H1 (cell line): ENCODE measurements at regions not wholly inside any gene's neighbourhood (a gene's known extent, or its start where the extent isn't known, plus 50 kb on each side); places are given as distances from the start of the nearest gene placed in this dataset.

Experiments
- CTCF ChIA-PET: fragments of 300-600 bp; sonication (Branson Sonifier 250); formaldehyde crosslinking; loops from one replicate; lab custom pipeline; 2021; ENCODE audit not compliant: partially characterized antibody; lab: Charles Lee
- POLR2A ChIA-PET: fragments of 300-600 bp; sonication (Branson Sonifier 250); formaldehyde crosslinking; loops from one replicate; lab custom pipeline; 2021; ENCODE audit warnings: inconsistent platforms; ENCODE audit not compliant: partially characterized antibody; lab: Charles Lee
- DNase-seq, 2 experiments: peaks; one replicate each; pipeline versions ENCODE4 v3.0.0 to v3.0.0-alpha.2; 2010 to 2022; ENCODE audit warnings: low spot score in 2 of 2, low read depth in 1 of 2, mixed read lengths in 1 of 2
- FAIRE-seq: peaks from 2 replicates; lab custom pipeline; 2011; peaks lifted over from hg19 to GRCh38; lab: Jason Lieb, UNC
- H2AFZ ChIP-seq: 2 replicates; pipeline ENCODE4 v1.8.1; 2012; ENCODE audit warnings: low read length, inconsistent platforms
- H2AK5ac ChIP-seq: 2 replicates; pipeline ENCODE4 v1.6.1; 2013; ENCODE audit warnings: low read depth, low read length
- H2BK120ac ChIP-seq: replicated peaks from 2 replicates; pipeline ENCODE3; 2013; ENCODE audit warnings: low read depth, low read length, inconsistent platforms
- H2BK12ac ChIP-seq: 2 replicates; pipeline ENCODE4 v1.6.1; 2013; ENCODE audit warnings: low read depth, low read length
- H2BK15ac ChIP-seq: 2 replicates; pipeline ENCODE4 v1.6.1; 2013; ENCODE audit warnings: low read length
- H2BK20ac ChIP-seq: 2 replicates; pipeline ENCODE4 v1.6.1; 2013; ENCODE audit warnings: low read length
- H2BK5ac ChIP-seq: 2 replicates; pipeline ENCODE4 v1.6.1; 2013; ENCODE audit warnings: low read depth, low read length
- H3K14ac ChIP-seq: 2 replicates; pipeline ENCODE4 v1.6.1; 2013; ENCODE audit warnings: inconsistent platforms; ENCODE audit not compliant: insufficient read length
- H3K18ac ChIP-seq: 2 replicates; pipeline ENCODE4 v1.6.1; 2013; ENCODE audit warnings: low read length; ENCODE audit errors: extremely low read depth
- H3K23ac ChIP-seq: 2 replicates; pipeline ENCODE4 v1.6.1; 2013; ENCODE audit warnings: inconsistent platforms; ENCODE audit not compliant: insufficient read length
- H3K23me2 ChIP-seq: 2 replicates; pipeline ENCODE4 v1.6.1; 2013; ENCODE audit warnings: low read depth, low read length
- H3K27ac ChIP-seq: 2 replicates; pipeline ENCODE4 v1.6.1; 2011; ENCODE audit warnings: low read depth, low read length, inconsistent platforms
- H3K27me3 ChIP-seq, 4 experiments: replicated peaks in 1 of 4; 1 replicate in 1 of 4; 2 replicates in 3 of 4; pipeline versions ENCODE4 v1.6.1 to v1.8.1; 2011 to 2013; ENCODE audit warnings: low read length in 3 of 4, mild to moderate bottlenecking in 3 of 4, inconsistent platforms in 2 of 4, mixed read lengths in 2 of 4, moderate library complexity in 1 of 4; ENCODE audit not compliant: control insufficient read depth in 3 of 4, insufficient read depth in 3 of 4; ENCODE audit errors: extremely low read depth in 1 of 4
- H3K36me3 ChIP-seq, 4 experiments: 2 replicates each; pipeline versions ENCODE4 v1.6.1 to v1.8.1; 2011 to 2013; ENCODE audit warnings: mild to moderate bottlenecking in 4 of 4, low read length in 3 of 4, moderate library complexity in 2 of 4, control low read depth in 1 of 4, inconsistent platforms in 1 of 4; ENCODE audit not compliant: insufficient read depth in 4 of 4, control insufficient read depth in 2 of 4
- H3K4ac ChIP-seq: replicated peaks from 2 replicates; pipeline ENCODE3; 2013; ENCODE audit warnings: low read length, low read depth, mixed read lengths, inconsistent platforms; ENCODE audit not compliant: insufficient read length
- H3K4me1 ChIP-seq, 4 experiments: replicated peaks in 1 of 4; 1 replicate in 1 of 4; 2 replicates in 3 of 4; pipeline versions ENCODE4 v1.6.1 to v1.8.1; 2011 to 2013; ENCODE audit warnings: low read length in 3 of 4, inconsistent platforms in 2 of 4, mixed read lengths in 1 of 4; ENCODE audit not compliant: insufficient read depth in 4 of 4, control insufficient read depth in 3 of 4
- H3K4me2 ChIP-seq, 2 experiments: 2 replicates each; pipeline versions ENCODE4 v1.6.1 to v1.8.1; 2011 to 2013; ENCODE audit warnings: low read depth in 2 of 2, low read length in 2 of 2, control low read depth in 1 of 2, inconsistent platforms in 1 of 2, mild to moderate bottlenecking in 1 of 2; ENCODE audit not compliant: insufficient read depth in 1 of 2
- H3K4me3 ChIP-seq, 4 experiments: fragments of 200-600, 300-600 bp in 1 of 4; sonication (generic), shearing (Covaris generic), sonication (Bioruptor Twin) in 1 of 4; 2 replicates each; pipeline versions ENCODE4 v1.5.1 to v1.8.1; 2011 to 2016; ENCODE audit warnings: low read length in 4 of 4, low read depth in 3 of 4, control low read depth in 2 of 4, inconsistent platforms in 2 of 4, mild to moderate bottlenecking in 2 of 4, mixed read lengths in 1 of 4, moderate library complexity in 1 of 4; ENCODE audit not compliant: insufficient read depth in 2 of 4; ENCODE audit errors: extremely low read depth in 1 of 4
- H3K56ac ChIP-seq: replicated peaks from 2 replicates; pipeline ENCODE3; 2013; ENCODE audit warnings: low read depth, mild to moderate bottlenecking, mixed read lengths, low read length, inconsistent platforms; ENCODE audit not compliant: insufficient read length
- H3K79me1 ChIP-seq: 2 replicates; pipeline ENCODE4 v1.6.1; 2013; ENCODE audit warnings: low read depth, low read length, control low read depth
- H3K79me2 ChIP-seq, 2 experiments: 2 replicates each; pipeline versions ENCODE4 v1.6.1 to v1.8.1; 2012 to 2013; ENCODE audit warnings: low read length in 2 of 2, mild to moderate bottlenecking in 2 of 2, inconsistent platforms in 1 of 2; ENCODE audit not compliant: insufficient read depth in 2 of 2, control insufficient read depth in 1 of 2
- H3K9ac ChIP-seq, 4 experiments: replicated peaks in 1 of 4; 1 replicate in 1 of 4; 2 replicates in 3 of 4; pipeline versions ENCODE4 v1.6.1 to v1.8.1; 2011 to 2013; ENCODE audit warnings: low read depth in 3 of 4, low read length in 3 of 4, control low read depth in 2 of 4, mild to moderate bottlenecking in 2 of 4, moderate library complexity in 2 of 4, inconsistent platforms in 1 of 4; ENCODE audit errors: extremely low read depth in 1 of 4
- H3K9me3 ChIP-seq, 2 experiments: 2 replicates each; pipeline versions ENCODE4 v1.6.1 to v1.8.1; 2012 to 2013; ENCODE audit warnings: mild to moderate bottlenecking in 2 of 2, moderate library complexity in 2 of 2, control low read depth in 1 of 2, inconsistent platforms in 1 of 2, low read depth in 1 of 2, low read length in 1 of 2, mixed read lengths in 1 of 2; ENCODE audit not compliant: insufficient read depth in 2 of 2
- H4K20me1 ChIP-seq, 2 experiments: replicated peaks in 1 of 2; 2 replicates each; pipeline versions ENCODE3 to v1.8.1; 2011 to 2013; ENCODE audit warnings: inconsistent platforms in 2 of 2, low read length in 2 of 2, mild to moderate bottlenecking in 1 of 2; ENCODE audit not compliant: insufficient read depth in 2 of 2, control insufficient read depth in 1 of 2
- H4K5ac ChIP-seq: 2 replicates; pipeline ENCODE4 v1.6.1; 2013; ENCODE audit warnings: low read length, low read depth, mixed read lengths, inconsistent platforms; ENCODE audit not compliant: insufficient read length
- H4K8ac ChIP-seq: 2 replicates; pipeline ENCODE4 v1.8.0; 2013; ENCODE audit warnings: mild to moderate bottlenecking, moderate library complexity, low read length, inconsistent platforms; ENCODE audit not compliant: insufficient read depth; ENCODE audit errors: extremely low read depth
- H4K91ac ChIP-seq: replicated peaks from 2 replicates; pipeline ENCODE3; 2013; ENCODE audit warnings: low read length, mixed read lengths, inconsistent platforms; ENCODE audit not compliant: insufficient read length
- ASH2L ChIP-seq: fragments of 200-600, 300-600 bp; sonication (generic); IDR thresholded peaks from one replicate; pipeline ENCODE4 v1.7.1; 2017; ENCODE audit warnings: low read length
- GTF2F1 ChIP-seq: IDR thresholded peaks from 2 replicates; pipeline ENCODE4 v1.6.1; 2012; ENCODE audit warnings: low read depth, low read length, improper control_type of control experiment, borderline replicate concordance
- HDAC2 ChIP-seq, 2 experiments: fragments of 300-600 bp in 1 of 2; sonication (generic) in 1 of 2; IDR thresholded peaks; 2 replicates each; pipeline ENCODE4 v1.6.1; 2011 to 2012; ENCODE audit warnings: low read depth in 2 of 2, low read length in 2 of 2, mild to moderate bottlenecking in 2 of 2, moderate library complexity in 2 of 2, borderline replicate concordance in 1 of 2, inconsistent platforms in 1 of 2
- POLR2A ChIP-seq, 2 experiments: IDR thresholded peaks; 1 replicate in 1 of 2; 2 replicates in 1 of 2; pipeline ENCODE4 v1.6.1; 2011; ENCODE audit warnings: low read depth in 2 of 2, low read length in 2 of 2, mild to moderate bottlenecking in 2 of 2; ENCODE audit errors: control extremely low read depth in 1 of 2
- POU5F1 ChIP-seq: IDR thresholded peaks from 2 replicates; pipeline ENCODE4 v1.6.1; 2011; ENCODE audit warnings: low read depth, mild to moderate bottlenecking, low read length, moderate library complexity
- SIN3A ChIP-seq, 2 experiments: IDR thresholded peaks in 1 of 2; conservative IDR thresholded peaks in 1 of 2; 2 replicates each; pipeline ENCODE4 v1.6.1; 2011 to 2012; ENCODE audit warnings: low read length in 2 of 2, improper control_type of control experiment in 1 of 2, low read depth in 1 of 2, mild to moderate bottlenecking in 1 of 2
- WGBS, 2 experiments: shearing (Covaris generic) in 1 of 2; methylation state at CpG; one replicate each; pipeline versions ENCODE4 v1.1.6 to v1.1.7; 2013 to 2015; ENCODE audit warnings: low lambda C conversion rate in 2 of 2, mixed read lengths in 2 of 2, inconsistent platforms in 1 of 2, low coverage in 1 of 2, missing lambda C conversion rate in 1 of 2; ENCODE audit not compliant: insufficient replicate concordance in 2 of 2, insufficient coverage in 1 of 2, insufficient read length in 1 of 2; ENCODE audit errors: extremely low coverage in 1 of 2, missing lambda C conversion rate in 1 of 2; 5-methylcytosine and 5-hydroxymethylcytosine counted together

- Histone ChIP-seq H2BK5ac (no peak overlapping the region), H3K36me3 (no peaks in the 10 kb centered on the region), H2BK12ac (no peak overlapping the region), H3K4me3 (no peak overlapping the region), H2AFZ (no peak overlapping the region)
- DNase-seq, result no peak
- TF ChIP-seq POU5F1 (no peak), SIN3A (conservative IDR thresholded peaks at IDR 0.05 in 1 of 2, IDR thresholded peaks at IDR 0.05 in 1 of 2; ENCODE audit: low read depth in 1 of 2, low read length in 2 of 2) (no peak), GTF2F1 (no peak), HDAC2 (IDR thresholded peaks at IDR 0.05; ENCODE audit: borderline replicate concordance in 1 of 2, low read depth in 2 of 2, low read length in 2 of 2) (no peak), POLR2A (IDR thresholded peaks at IDR 0.05; ENCODE audit: control extremely low read depth in 1 of 2, low read depth in 2 of 2, low read length in 2 of 2) (no peak), ASH2L (no peak)
- TF ChIP-seq, all 59 proteins: peak for 0
- H3K4me2 ChIP-seq, result no peak overlapping the region
- no peak overlapping the region for H4K5ac ChIP-seq
- no peak overlapping the region for H3K27ac ChIP-seq
- H3K9ac ChIP-seq, result no peak overlapping the region
- peaks cover 0 to 1% (median 0%) of the 10 kb centered on the region in 4 experiments; a peak in 1 of 7 replicates for H3K27me3 ChIP-seq
- H3K14ac ChIP-seq, result no peak overlapping the region
- H3K4ac ChIP-seq, result no peak overlapping the region
- H3K4me1 ChIP-seq, result no peaks in the 10 kb centered on the region
- no peaks in the 10 kb centered on the region for H3K23me2 ChIP-seq
- no peak overlapping the region for H4K8ac ChIP-seq
- no peak overlapping the region for H2BK20ac ChIP-seq
- H3K18ac ChIP-seq, result no peak overlapping the region
- H4K91ac ChIP-seq, result no peak overlapping the region
- no peak overlapping the region for H2BK120ac ChIP-seq
- CTCF ChIA-PET, result no interaction called here
- H4K20me1 ChIP-seq, result no peaks in the 10 kb centered on the region
- H3K23ac ChIP-seq, result no peak overlapping the region
- H2AK5ac ChIP-seq, result no peak overlapping the region
- H3K9me3 ChIP-seq, result no peaks in the 10 kb centered on the region
- FAIRE-seq, result no peak
- H3K79me2 ChIP-seq, result no peaks in the 10 kb centered on the region
- whole genome bisulfite sequencing, 2 experiments, result 93% methylated on average over 3 of the region's 3 CpGs; no CpG with 5 or more reads in 1 of the 2 experiments
- no peak overlapping the region for H3K56ac ChIP-seq
- H3K79me1 ChIP-seq, result no peaks in the 10 kb centered on the region
- H2BK15ac ChIP-seq, result no peak overlapping the region
- POLR2A ChIA-PET, result interaction anchor here (0.6 kb wide), 1 partner anchor 25 kb away, joined by 3 read pairs; no protein-coding TSS in a partner anchor
Observed at GRCh38 chr3:83226751-83227150, 1465.3 kb upstream of the GBE1 start.
